HEK293 (cell line): ENCODE measurements at regions not wholly inside any gene's neighbourhood (a gene's known extent, or its start where the extent isn't known, plus 50 kb on each side); places are given as distances from the start of the nearest gene placed in this dataset.

Experiments used
- CTCF ChIA-PET: fragments of 350-600 bp; formaldehyde crosslinking; extraction: SDS; loops from one replicate; lab custom pipeline; 2021; ENCODE audit warnings: antibody characterized with exemption; lab: Yijun Ruan, JAX
- POLR2A ChIA-PET: fragments of 300-600 bp; formaldehyde crosslinking; extraction: SDS; loops from one replicate; lab custom pipeline; 2020; ENCODE audit warnings: antibody characterized with exemption, inconsistent platforms; lab: Yijun Ruan, JAX
- H3K27ac ChIP-seq: fragments of 200-500 bp; sonication (Bioruptor generic); 2 replicates; pipeline ENCODE4 v1.5.1; 2014; ENCODE audit warnings: low read depth, low read length, control low read depth, inconsistent platforms; ENCODE audit errors: extremely low read depth
- H3K36me3 ChIP-seq, 2 experiments: fragments of 200-500 bp in 1 of 2; sonication (Bioruptor generic) in 1 of 2; 1 replicate in 1 of 2; 2 replicates in 1 of 2; pipeline ENCODE4 v1.5.1; 2014 to 2017; ENCODE audit warnings: inconsistent platforms in 2 of 2, low read length in 2 of 2; ENCODE audit not compliant: control insufficient read depth in 2 of 2, insufficient read depth in 1 of 2
- H3K4me1 ChIP-seq: fragments of 200-500 bp; sonication (Bioruptor generic); 2 replicates; pipeline ENCODE4 v1.5.1; 2014; ENCODE audit warnings: mild to moderate bottlenecking, low read length, inconsistent platforms; ENCODE audit not compliant: control insufficient read depth, insufficient read depth
- H3K4me3 ChIP-seq: 2 replicates; pipeline ENCODE4 v1.5.1; 2011; ENCODE audit warnings: low read depth, mild to moderate bottlenecking, control low read depth, low read length, moderate library complexity
- H3K9me3 ChIP-seq: fragments of 200-500 bp; sonication (Bioruptor generic); 2 replicates; pipeline ENCODE4 v1.5.1; 2014; ENCODE audit warnings: low read depth, low read length, inconsistent platforms; ENCODE audit not compliant: control insufficient read depth, insufficient read depth
- GLI2 ChIP-seq: fragments of 450-650 bp; formaldehyde crosslinking; IDR thresholded peaks from 2 replicates; pipeline ENCODE4; 2017; ENCODE audit warnings: missing biosample characterization, missing genetic modification characterization, low read depth, borderline replicate concordance
- MYNN ChIP-seq: fragments of 450-650 bp; formaldehyde crosslinking; IDR thresholded peaks from 2 replicates; pipeline ENCODE4 v1.5.1; 2016; ENCODE audit warnings: missing biosample characterization, missing genetic modification characterization, borderline replicate concordance
- MZF1 ChIP-seq: fragments of 450-650 bp; formaldehyde crosslinking; IDR thresholded peaks from 2 replicates; pipeline ENCODE4 v1.5.1; 2017; ENCODE audit warnings: missing biosample characterization, missing genetic modification characterization, borderline replicate concordance
- PRDM2 ChIP-seq: fragments of 450-650 bp; formaldehyde crosslinking; IDR thresholded peaks from 2 replicates; pipeline ENCODE4 v1.5.1; 2016; ENCODE audit warnings: missing biosample characterization, missing genetic modification characterization, borderline replicate concordance
- PRDM4 ChIP-seq: fragments of 450-650 bp; formaldehyde crosslinking; IDR thresholded peaks from 2 replicates; pipeline ENCODE4 v1.5.1; 2017; ENCODE audit warnings: missing biosample characterization, missing genetic modification characterization
- TRIM28 ChIP-seq: IDR thresholded peaks from 2 replicates; pipeline ENCODE4 v1.6.1; 2011; ENCODE audit warnings: low read length, control low read depth, borderline replicate concordance
- WT1 ChIP-seq: fragments of 450-650 bp; formaldehyde crosslinking; IDR thresholded peaks from 2 replicates; pipeline ENCODE4 v1.5.1; 2016; ENCODE audit warnings: missing biosample characterization, missing genetic modification characterization
- ZBTB7A ChIP-seq: fragments of 450-650 bp; formaldehyde crosslinking; IDR thresholded peaks from 2 replicates; pipeline ENCODE4 v1.5.1; 2016; ENCODE audit warnings: low read depth, missing biosample characterization, missing genetic modification characterization
- ZNF19 ChIP-seq: fragments of 450-650 bp; formaldehyde crosslinking; IDR thresholded peaks from 2 replicates; pipeline ENCODE4; 2016; ENCODE audit warnings: missing biosample characterization, missing genetic modification characterization, low read depth
- ZNF221 ChIP-seq: fragments of 450-650 bp; formaldehyde crosslinking; IDR thresholded peaks from 2 replicates; pipeline ENCODE4 v1.5.1; 2017; ENCODE audit warnings: missing biosample characterization, missing genetic modification characterization, borderline replicate concordance
- ZNF239 ChIP-seq: fragments of 450-650 bp; formaldehyde crosslinking; IDR thresholded peaks from 2 replicates; pipeline ENCODE4 v1.5.1; 2016; ENCODE audit warnings: missing biosample characterization, missing genetic modification characterization
- ZNF266 ChIP-seq: fragments of 450-650 bp; formaldehyde crosslinking; IDR thresholded peaks from 2 replicates; pipeline ENCODE4 v1.5.1; 2016; ENCODE audit warnings: missing biosample characterization, missing genetic modification characterization, low read depth
- ZNF311 ChIP-seq: fragments of 450-650 bp; formaldehyde crosslinking; IDR thresholded peaks from 2 replicates; pipeline ENCODE4 v1.5.1; 2017; ENCODE audit warnings: missing biosample characterization, missing genetic modification characterization, borderline replicate concordance
- ZNF341 ChIP-seq: fragments of 450-650 bp; formaldehyde crosslinking; IDR thresholded peaks from 2 replicates; pipeline ENCODE4; 2016; ENCODE audit warnings: low read depth, missing biosample characterization, missing genetic modification characterization
- ZNF549 ChIP-seq: fragments of 450-650 bp; IDR thresholded peaks from 2 replicates; pipeline ENCODE4 v1.5.1; 2018; ENCODE audit warnings: missing biosample characterization, missing genetic modification characterization, mild to moderate bottlenecking, inconsistent platforms, moderate library complexity
- ZNF670 ChIP-seq: fragments of 450-650 bp; formaldehyde crosslinking; IDR thresholded peaks from 2 replicates; pipeline ENCODE4 v1.5.1; 2016; ENCODE audit warnings: missing biosample characterization, missing genetic modification characterization, low read depth
- ZNF707 ChIP-seq: fragments of 450-650 bp; formaldehyde crosslinking; IDR thresholded peaks from 2 replicates; pipeline ENCODE4 v1.5.1; 2016; ENCODE audit warnings: missing biosample characterization, missing genetic modification characterization
- ZNF747 ChIP-seq: fragments of 450-650 bp; formaldehyde crosslinking; IDR thresholded peaks from 2 replicates; pipeline ENCODE4 v1.5.1; 2016; ENCODE audit warnings: missing biosample characterization, missing genetic modification characterization
- ZNF768 ChIP-seq: fragments of 450-650 bp; formaldehyde crosslinking; IDR thresholded peaks from 2 replicates; pipeline ENCODE4 v1.5.1; 2018; ENCODE audit warnings: missing biosample characterization, mild to moderate bottlenecking, missing genetic modification characterization
- TF ChIP-seq, protein P1 (sequence below): fragments of 450-650 bp; formaldehyde crosslinking; IDR thresholded peaks from 2 replicates; pipeline ENCODE4 v1.5.1; 2016; ENCODE audit warnings: missing biosample characterization, missing genetic modification characterization
- TF ChIP-seq, protein P2 (sequence below): fragments of 450-650 bp; formaldehyde crosslinking; IDR thresholded peaks from 2 replicates; pipeline ENCODE4 v1.5.1; 2016; ENCODE audit warnings: missing biosample characterization, missing genetic modification characterization

DNA sequence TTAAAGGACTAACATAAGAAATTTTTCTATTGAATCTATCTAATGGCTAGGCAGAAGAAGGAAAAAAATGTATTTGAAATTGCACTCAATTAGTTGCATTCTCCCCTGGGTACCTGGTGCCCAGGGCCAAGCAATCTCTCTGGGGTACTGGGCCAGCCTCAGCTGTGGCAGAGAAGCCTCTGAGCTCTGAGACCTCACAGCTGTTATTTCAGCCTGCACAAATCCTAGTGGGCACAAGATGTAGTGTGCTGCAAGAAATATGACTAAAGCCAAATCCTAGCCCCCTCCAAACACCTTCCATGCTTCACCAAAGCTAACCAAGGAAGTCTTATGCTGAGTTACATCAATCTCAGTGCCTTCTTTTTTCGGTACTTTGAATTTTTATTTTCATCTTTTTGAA, 478.4 kb downstream of the STK39 start:
- H3K27ac ChIP-seq, result no peak overlapping the region
- ChIA-PET POLR2A (no interaction called here), CTCF (interaction anchor here (0.6 kb wide), 1 partner anchor 14 kb away, joined by 3 read pairs; no protein-coding TSS in a partner anchor)
- no peaks in the 10 kb centered on the region for H3K4me1 ChIP-seq
- no peaks in the 10 kb centered on the region for H3K9me3 ChIP-seq
- H3K4me3 ChIP-seq, result no peak overlapping the region
- TF ChIP-seq GLI2 (tag by site-specific recombination) (no peak), ZNF239 (tag by site-specific recombination) (no peak), ZNF341 (tag by site-specific recombination) (no peak), ZNF670 (tag by site-specific recombination) (no peak), ZNF549 (no peak), ZNF311 (tag by site-specific recombination) (no peak), MYNN (tag by site-specific recombination) (no peak)
- TF ChIP-seq, protein P1, sequence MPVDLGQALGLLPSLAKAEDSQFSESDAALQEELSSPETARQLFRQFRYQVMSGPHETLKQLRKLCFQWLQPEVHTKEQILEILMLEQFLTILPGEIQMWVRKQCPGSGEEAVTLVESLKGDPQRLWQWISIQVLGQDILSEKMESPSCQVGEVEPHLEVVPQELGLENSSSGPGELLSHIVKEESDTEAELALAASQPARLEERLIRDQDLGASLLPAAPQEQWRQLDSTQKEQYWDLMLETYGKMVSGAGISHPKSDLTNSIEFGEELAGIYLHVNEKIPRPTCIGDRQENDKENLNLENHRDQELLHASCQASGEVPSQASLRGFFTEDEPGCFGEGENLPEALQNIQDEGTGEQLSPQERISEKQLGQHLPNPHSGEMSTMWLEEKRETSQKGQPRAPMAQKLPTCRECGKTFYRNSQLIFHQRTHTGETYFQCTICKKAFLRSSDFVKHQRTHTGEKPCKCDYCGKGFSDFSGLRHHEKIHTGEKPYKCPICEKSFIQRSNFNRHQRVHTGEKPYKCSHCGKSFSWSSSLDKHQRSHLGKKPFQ (tag by site-specific recombination), result no peak
- no peaks in the 10 kb centered on the region for H3K36me3 ChIP-seq

DNA sequence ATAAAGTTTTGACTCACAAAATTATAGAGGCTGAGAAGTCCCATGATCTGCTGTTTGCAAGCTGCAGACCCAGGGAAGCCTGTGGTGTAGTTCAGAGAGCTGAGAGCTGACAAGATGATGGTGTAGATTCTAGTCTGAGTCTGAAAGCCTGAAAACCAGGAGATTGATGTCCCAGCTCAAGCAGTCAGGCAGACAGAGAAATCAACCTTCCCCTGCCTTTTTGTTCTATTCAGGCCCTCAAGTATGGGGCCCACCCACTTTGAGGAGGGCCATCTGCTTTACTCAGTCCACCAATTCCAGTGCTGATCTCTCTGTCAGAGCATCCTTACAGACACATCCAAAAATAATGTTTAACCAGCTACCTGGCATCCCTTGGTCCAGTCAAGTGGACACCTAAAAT, 479.6 kb downstream of the STK39 start:
- Histone ChIP-seq H3K9me3 (no peaks in the 10 kb centered on the region), H3K27ac (no peak overlapping the region), H3K36me3 (no peaks in the 10 kb centered on the region), H3K4me1 (no peaks in the 10 kb centered on the region), H3K4me3 (no peak overlapping the region)
- CTCF ChIA-PET, result no interaction called here
- TF ChIP-seq MZF1 (tag by site-specific recombination) (no peak), PRDM2 (tag by site-specific recombination) (no peak), ZNF221 (no peak)
- POLR2A ChIA-PET, result no interaction called here

DNA sequence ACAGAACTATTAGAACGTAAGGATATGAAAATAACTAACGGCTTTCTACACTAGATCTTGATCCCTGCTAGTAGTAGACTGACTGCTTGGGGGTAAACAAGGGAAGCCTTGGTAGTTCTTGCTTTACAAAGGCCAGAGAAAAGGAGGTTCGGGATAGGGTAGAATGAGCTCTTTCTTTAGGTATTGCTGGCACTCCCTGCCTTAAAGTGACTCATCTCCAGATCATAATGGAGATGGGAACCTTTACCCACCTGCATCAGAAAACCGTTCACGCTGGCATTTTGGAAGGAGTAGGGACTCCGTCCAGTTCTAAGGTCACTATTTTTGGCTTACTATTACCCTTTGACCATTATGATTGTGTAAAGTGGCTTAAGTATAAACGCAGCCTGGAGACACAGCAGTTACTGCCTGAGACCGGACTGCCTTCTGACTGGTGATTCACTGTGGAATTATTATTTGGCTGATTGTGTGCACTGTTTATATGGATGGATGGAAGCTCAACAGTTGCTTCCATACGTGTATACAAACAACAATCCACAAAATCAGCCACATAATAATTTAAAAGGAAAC, 482.5 kb downstream of the STK39 start:
- H3K4me3 ChIP-seq, result no peak overlapping the region
- no peak overlapping the region for H3K27ac ChIP-seq
- CTCF ChIA-PET, result no interaction called here
- no peaks in the 10 kb centered on the region for H3K36me3 ChIP-seq
- no peaks in the 10 kb centered on the region for H3K9me3 ChIP-seq
- POLR2A ChIA-PET, result no interaction called here
- H3K4me1 ChIP-seq, result no peaks in the 10 kb centered on the region
- TF ChIP-seq TRIM28 (no peak), ZBTB7A (tag by site-specific recombination) (no peak), PRDM4 (no peak), WT1 (tag by site-specific recombination) (no peak), ZNF266 (tag by site-specific recombination) (no peak), ZNF747 (no peak), ZNF19 (tag by site-specific recombination) (no peak), ZNF707 (tag by site-specific recombination) (no peak), ZNF768 (tag by site-specific recombination) (no peak)
- TF ChIP-seq, protein P2, sequence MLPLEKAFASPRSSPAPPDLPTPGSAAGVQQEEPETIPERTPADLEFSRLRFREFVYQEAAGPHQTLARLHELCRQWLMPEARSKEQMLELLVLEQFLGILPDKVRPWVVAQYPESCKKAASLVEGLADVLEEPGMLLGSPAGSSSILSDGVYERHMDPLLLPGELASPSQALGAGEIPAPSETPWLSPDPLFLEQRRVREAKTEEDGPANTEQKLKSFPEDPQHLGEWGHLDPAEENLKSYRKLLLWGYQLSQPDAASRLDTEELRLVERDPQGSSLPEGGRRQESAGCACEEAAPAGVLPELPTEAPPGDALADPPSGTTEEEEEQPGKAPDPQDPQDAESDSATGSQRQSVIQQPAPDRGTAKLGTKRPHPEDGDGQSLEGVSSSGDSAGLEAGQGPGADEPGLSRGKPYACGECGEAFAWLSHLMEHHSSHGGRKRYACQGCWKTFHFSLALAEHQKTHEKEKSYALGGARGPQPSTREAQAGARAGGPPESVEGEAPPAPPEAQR (tag by site-specific recombination), result no peak
